ENCODE measurements at regions not wholly inside any gene's neighbourhood (a gene's known extent, or its start where the extent isn't known, plus 50 kb on each side); places are given as distances from the start of the nearest gene placed in this dataset.

DNA sequence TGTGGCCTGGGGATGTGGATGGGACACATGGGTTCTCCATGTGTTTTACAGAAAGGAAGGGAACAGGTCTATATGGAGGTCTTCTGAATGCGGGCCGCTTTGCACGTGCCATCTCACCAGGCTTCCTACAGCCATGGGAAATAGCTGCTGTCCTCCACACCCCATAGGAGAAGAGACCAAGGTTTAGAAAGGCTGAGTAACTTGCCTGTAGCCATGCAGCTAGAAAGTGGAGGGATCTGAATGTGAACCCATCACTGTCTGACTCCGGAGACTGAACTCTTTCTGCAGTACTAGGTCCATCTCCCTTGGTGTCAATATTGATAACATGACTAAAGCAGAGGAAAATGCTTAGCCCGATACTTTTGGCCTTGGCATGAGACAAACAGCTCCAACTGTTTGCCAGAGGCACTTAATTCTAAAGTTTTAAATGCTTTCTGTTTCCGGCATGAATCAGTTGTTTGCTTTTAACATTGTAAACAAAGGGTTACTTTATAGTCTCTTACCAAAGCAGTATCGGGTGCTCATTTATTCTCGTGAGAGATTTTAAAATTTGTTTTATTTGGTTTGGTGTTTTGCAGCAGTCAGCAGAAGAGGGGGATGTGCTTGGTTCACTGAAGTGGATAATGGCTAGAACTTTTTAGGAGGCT, 64.8 kb upstream of the LOXL4 start:
- DNase-seq (ENCODE audit: extremely low read depth in 1 of 11, low read depth in 9 of 11, low spot score in 4 of 11), result no peak

DNA sequence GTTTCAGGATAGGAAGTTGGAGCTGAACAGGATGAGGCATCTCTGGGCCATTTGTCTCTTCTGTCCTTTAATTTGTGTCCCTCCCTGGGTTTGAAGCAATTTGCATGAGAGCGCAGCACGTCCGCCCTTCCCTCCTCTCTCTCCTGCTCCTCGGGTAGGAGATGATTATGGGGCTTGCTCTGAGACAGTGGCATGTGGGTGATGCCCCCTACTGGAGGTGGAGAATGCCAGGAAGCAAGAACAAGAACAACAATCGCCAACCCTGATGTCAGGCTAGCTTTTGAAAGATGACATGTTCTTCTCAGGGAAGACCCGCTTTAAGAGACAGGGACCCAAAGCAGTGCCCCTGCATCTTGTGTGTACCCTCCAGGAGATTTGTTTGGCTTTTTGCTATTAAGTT, 63.9 kb upstream of the LOXL4 start:
- no peak for DNase-seq (ENCODE audit: extremely low read depth in 1 of 11, low read depth in 9 of 11, low spot score in 4 of 11)

- no peak for DNase-seq (ENCODE audit: extremely low read depth in 1 of 11, low read depth in 9 of 11, low spot score in 4 of 11)
These were observed 63.0 kb upstream of the LOXL4 start for GRCh38 chr10:98330987-98331386.

DNA sequence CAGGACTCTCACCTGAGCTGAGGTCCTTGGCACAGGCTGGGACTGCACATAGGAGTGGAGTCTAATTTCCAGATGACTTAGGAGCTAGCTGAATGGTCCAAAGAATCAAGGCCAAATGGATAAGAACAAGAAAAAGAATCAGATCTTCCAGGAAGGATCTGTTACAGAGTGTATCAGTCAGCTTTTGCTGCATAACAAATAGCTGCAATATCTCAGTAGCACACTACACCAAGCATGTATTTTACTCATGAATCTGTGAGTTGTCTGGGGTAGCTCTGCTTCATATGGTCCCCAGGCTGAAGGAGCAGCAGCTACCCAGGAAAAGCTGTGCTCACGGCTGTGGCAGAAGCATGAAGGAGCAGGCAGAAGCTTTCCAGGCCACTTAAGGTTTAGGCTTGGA, 60.6 kb upstream of the LOXL4 start:
- DNase-seq (ENCODE audit: extremely low read depth in 1 of 11, low read depth in 9 of 11, low spot score in 4 of 11), result no peak

DNA sequence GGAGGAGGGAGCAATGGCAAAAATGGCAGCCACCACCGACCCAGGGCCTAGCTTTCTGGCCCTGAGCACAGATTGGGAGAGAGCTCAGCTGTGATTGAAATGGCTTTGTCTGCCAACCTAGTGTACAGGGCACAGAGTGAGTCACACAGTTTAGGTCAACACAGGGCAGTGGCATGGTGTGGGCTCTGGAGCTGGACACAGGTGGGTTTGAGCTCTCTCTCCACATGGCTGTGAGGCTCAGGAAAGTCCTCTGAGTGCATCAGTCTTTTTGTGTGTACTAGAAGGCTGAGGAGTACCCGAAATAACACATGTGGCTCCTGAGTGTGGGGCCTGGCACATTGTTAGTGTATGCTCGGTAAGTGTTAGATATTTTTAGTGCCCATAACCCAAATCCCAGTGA, 60.2 kb upstream of the LOXL4 start:
- DNase-seq (ENCODE audit: extremely low read depth in 1 of 11, low read depth in 9 of 11, low spot score in 4 of 11), result no peak

GRCh38 chr10:98326621-98327027, 58.6 kb upstream of the LOXL4 start:
- peak in 7 of 11 donors; percentile 25 to 64 (median 44) for DNase-seq (ENCODE audit: extremely low read depth in 1 of 11, low read depth in 9 of 11, low spot score in 4 of 11)

DNA sequence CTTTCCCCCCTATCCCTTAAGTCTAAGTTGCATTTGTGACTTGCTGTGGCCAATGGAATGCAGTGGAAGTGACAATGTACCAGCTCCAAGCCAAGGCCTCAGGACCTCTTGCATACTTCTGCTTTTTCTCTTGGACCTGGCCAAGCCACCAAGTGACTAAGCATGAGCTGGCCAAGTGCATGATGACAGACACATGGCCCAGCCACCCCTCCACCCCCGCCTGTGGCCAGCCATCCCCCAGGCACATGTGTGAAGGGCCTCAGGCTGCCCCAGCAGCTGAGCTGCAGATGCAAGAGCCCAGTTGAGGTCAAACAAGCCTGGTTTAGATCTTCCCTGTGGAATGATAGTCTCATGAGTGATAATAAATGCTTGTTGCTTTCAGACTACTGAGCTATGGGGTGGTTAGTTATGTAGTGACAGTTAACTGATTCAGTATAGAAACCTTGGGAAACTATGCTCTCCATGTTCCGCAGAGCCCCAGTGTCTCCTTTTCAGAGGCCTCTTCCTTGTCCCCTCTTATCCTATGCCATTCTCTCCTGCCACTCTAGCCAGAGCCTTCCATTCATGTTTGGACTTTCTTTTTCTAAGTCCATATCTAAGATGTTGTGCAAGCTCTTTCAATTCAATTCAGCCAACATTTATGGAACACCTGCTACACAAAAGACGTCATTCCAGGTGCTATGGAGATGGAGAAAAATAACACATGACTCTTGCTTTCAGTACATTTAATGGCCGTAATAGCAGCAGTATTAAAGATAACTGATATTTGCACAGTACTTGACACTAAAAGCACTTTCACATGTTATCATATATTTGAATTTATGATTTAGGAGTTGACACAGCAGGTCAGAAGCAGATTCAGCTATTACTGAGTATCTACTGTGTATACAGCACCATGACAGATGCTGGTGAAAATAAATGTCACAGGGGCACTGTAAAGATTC, 55.5 kb upstream of the LOXL4 start:
- no peak for DNase-seq (ENCODE audit: extremely low read depth in 1 of 11, low read depth in 9 of 11, low spot score in 4 of 11)

- DNase-seq (ENCODE audit: extremely low read depth in 1 of 11, low read depth in 9 of 11, low spot score in 4 of 11), result no peak
These were observed 53.3 kb upstream of the LOXL4 start for GRCh38 chr10:98321186-98321780.

DNA sequence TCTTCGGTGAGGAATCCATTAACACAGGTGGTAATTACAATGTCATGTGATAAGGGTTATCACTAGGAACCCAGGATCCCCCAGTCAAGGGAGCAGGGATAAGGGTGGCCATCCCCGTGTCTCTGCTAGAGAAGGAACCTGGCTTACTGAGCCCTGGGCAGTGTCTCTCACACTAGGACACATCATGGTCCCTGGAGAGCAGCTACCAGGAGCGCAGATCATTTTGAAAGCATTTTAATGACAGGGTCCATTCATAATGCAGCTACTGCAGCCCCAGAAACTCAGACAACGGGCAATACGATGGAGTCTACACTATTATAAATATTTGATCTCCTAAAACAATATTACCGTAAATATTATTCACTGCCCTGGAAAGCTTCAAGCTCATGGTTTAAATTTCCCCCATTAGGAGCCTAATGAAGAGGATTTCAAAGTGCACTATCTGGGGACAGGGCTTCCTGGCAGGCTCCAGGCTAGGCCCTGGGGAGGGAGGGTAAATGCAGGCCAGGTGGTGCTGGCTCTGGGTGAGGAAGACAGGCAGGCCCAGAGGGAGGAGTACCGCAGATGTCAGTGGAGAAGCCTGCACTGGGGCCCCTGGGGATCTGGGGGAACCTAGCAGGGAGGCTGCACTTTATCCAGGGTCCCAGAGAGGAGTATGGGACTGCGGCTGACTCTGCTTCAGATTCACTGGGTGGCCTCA, 52.6 kb upstream of the LOXL4 start:
- DNase-seq (ENCODE audit: extremely low read depth in 1 of 11, low read depth in 9 of 11, low spot score in 4 of 11), result no peak

DNA sequence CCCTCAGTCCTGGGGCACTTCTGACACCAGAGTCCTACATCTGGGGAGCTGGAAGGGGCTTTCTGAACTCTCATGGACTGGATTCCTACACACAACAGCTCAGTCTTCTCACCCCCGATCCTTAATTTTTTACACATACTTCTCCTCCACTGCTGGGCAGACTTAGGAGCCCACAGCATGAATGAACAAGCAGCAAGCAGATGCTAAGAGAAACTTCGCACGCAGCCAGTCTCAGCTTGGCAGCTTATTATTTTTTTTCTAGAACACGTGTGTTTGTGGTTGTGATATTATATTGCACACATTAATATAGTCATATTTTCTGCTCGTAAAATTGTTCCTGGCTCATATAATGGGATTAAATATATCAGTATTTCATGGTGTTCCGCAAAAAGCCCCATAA, 50.9 kb upstream of the LOXL4 start:
- no peak for DNase-seq (ENCODE audit: extremely low read depth in 1 of 11, low read depth in 9 of 11, low spot score in 4 of 11)

All from renal cortex interstitium (tissue), 11 donors.